ENCODE measurements at regions not wholly inside any gene's neighbourhood (a gene's known extent, or its start where the extent isn't known, plus 50 kb on each side); places are given as distances from the start of the nearest gene placed in this dataset.

DNA sequence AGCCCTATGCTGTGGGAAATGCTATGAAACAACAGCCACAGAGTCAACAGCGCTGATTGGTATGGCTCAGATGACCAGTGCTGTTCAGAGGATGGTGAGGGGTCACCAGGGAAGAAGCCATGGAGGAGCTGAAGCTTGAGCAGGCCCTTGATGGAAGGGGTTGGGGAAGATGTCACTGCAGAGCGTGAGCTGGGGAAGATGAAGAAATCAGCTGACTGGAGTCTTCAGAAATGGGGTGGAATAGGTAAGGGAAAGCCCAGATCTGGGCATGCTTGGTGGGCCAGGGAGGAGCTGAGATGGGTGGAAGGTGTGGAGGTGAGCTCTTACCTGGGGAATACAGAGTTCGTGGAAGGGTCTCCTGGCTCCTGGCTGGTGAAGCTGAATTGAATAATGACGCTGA, 105.4 kb upstream of the PLET1 start:
- Mint-ChIP-seq H3K4me3 (peak overlapping the region; percentile 22; the same call in 1 of the 2 replicates), H3K27me3 (ENCODE audit: insufficient read depth) (no peaks in the 10 kb centered on the region; the same call in none of the 2 replicates), H3K27ac (peak overlapping the region; percentile 93; the same call in 1 of the 2 replicates), H3K9me3 (no peaks in the 10 kb centered on the region), H3K36me3 (ENCODE audit: low read depth) (no peaks in the 10 kb centered on the region), H3K4me1 (ENCODE audit: low read depth) (peaks cover 57% of the 10 kb centered on the region)
- no peak for TF ChIP-seq CTCF (IDR thresholded peaks at IDR 0.05)
- no peak for DNase-seq

GRCh38 chr11:112366777-112367176, 106.1 kb upstream of the PLET1 start:
- no peaks in the 10 kb centered on the region for H3K9me3 Mint-ChIP-seq
- no peak for TF ChIP-seq CTCF (IDR thresholded peaks at IDR 0.05)
- DNase-seq, result peak; percentile 59
- no peaks in the 10 kb centered on the region for H3K36me3 Mint-ChIP-seq (ENCODE audit: low read depth)
- 0 out of 2 replicates have a peak overlapping the region, but pooled peaks have one; percentile 24 for H3K4me3 Mint-ChIP-seq
- peaks cover 52% of the 10 kb centered on the region for H3K4me1 Mint-ChIP-seq (ENCODE audit: low read depth)
- H3K27me3 Mint-ChIP-seq (ENCODE audit: insufficient read depth), result no peaks in the 10 kb centered on the region; the same call in none of the 2 replicates
- peak overlapping the region; percentile 81 for H3K27ac Mint-ChIP-seq

- TF ChIP-seq CTCF (IDR thresholded peaks at IDR 0.05), result no peak
- Mint-ChIP-seq H3K9me3 (no peaks in the 10 kb centered on the region), H3K36me3 (ENCODE audit: low read depth) (no peaks in the 10 kb centered on the region), H3K4me3 (no peak overlapping the region), H3K27me3 (ENCODE audit: insufficient read depth) (no peaks in the 10 kb centered on the region; the same call in none of the 2 replicates), H3K27ac (peak overlapping the region; percentile 24; the same call in 1 of the 2 replicates), H3K4me1 (ENCODE audit: low read depth) (peaks cover 52% of the 10 kb centered on the region)
- no peak for DNase-seq
Observed at GRCh38 chr11:112367461-112367860, 106.8 kb upstream of the PLET1 start.

GRCh38 chr11:112367895-112368294, 107.2 kb upstream of the PLET1 start:
- Mint-ChIP-seq H3K4me3 (no peak overlapping the region), H3K36me3 (ENCODE audit: low read depth) (no peaks in the 10 kb centered on the region), H3K4me1 (ENCODE audit: low read depth) (peaks cover 52% of the 10 kb centered on the region), H3K27me3 (ENCODE audit: insufficient read depth) (no peaks in the 10 kb centered on the region; the same call in none of the 2 replicates), H3K27ac (no peak overlapping the region; the same call in 1 of the 2 replicates), H3K9me3 (no peaks in the 10 kb centered on the region)
- DNase-seq, result no peak
- no peak for TF ChIP-seq CTCF (IDR thresholded peaks at IDR 0.05)

GRCh38 chr11:112368381-112368780, 107.7 kb upstream of the PLET1 start:
- no peaks in the 10 kb centered on the region for H3K36me3 Mint-ChIP-seq (ENCODE audit: low read depth)
- H3K9me3 Mint-ChIP-seq, result no peaks in the 10 kb centered on the region
- no peak for TF ChIP-seq CTCF (IDR thresholded peaks at IDR 0.05)
- H3K27me3 Mint-ChIP-seq (ENCODE audit: insufficient read depth), result no peaks in the 10 kb centered on the region; the same call in none of the 2 replicates
- peaks cover 47% of the 10 kb centered on the region for H3K4me1 Mint-ChIP-seq (ENCODE audit: low read depth)
- H3K4me3 Mint-ChIP-seq, result no peak overlapping the region
- H3K27ac Mint-ChIP-seq, result no peak overlapping the region
- DNase-seq, result no peak

DNA sequence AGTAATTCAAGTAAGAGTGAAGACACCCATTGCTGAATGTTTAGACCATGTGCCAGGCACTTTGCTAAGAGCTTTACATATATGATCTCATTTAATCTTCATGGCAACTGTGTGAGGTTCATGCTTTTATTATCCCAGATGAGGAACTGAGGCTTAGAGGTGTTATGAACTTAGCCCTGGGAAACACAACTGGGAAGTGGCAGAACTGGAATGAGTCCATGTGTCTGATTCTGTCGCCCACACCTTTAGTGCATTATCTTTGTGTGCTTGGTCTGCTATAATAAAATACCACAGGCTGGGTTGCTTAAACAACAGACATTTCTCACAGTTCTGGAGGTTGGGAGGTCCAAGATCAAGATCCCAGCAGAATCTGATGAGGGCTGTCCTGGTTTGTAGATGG, 108.7 kb upstream of the PLET1 start:
- DNase-seq, result no peak
- H3K4me1 Mint-ChIP-seq (ENCODE audit: low read depth), result peaks cover 37% of the 10 kb centered on the region
- no peaks in the 10 kb centered on the region for H3K36me3 Mint-ChIP-seq (ENCODE audit: low read depth)
- peaks cover 3% of the 10 kb centered on the region for H3K27me3 Mint-ChIP-seq (ENCODE audit: insufficient read depth)
- H3K9me3 Mint-ChIP-seq, result no peaks in the 10 kb centered on the region
- TF ChIP-seq CTCF (IDR thresholded peaks at IDR 0.05), result no peak
- no peak overlapping the region for H3K4me3 Mint-ChIP-seq
- H3K27ac Mint-ChIP-seq, result no peak overlapping the region

Data from HFFc6 (cell line).